HEK293 (cell line): ENCODE measurements at regions not wholly inside any gene's neighbourhood (a gene's known extent, or its start where the extent isn't known, plus 50 kb on each side); places are given as distances from the start of the nearest gene placed in this dataset.

Source experiments
- ZFP37 ChIP-seq: fragments of 450-650 bp; formaldehyde crosslinking; IDR thresholded peaks from 2 replicates; pipeline ENCODE4 v1.5.1; 2016; ENCODE audit warnings: missing biosample characterization, missing genetic modification characterization
- ZNF274 ChIP-seq, 2 experiments: fragments of 200-500 bp in 1 of 2; fragments of 450-650 bp in 1 of 2; sonication (Bioruptor generic) in 1 of 2; formaldehyde crosslinking in 1 of 2; IDR thresholded peaks; 2 replicates each; pipeline versions ENCODE4 v1.5.1 to v1.6.1; 2014 to 2016; ENCODE audit warnings: borderline replicate concordance in 1 of 2, inconsistent platforms in 1 of 2, low read length in 1 of 2, missing biosample characterization in 1 of 2, missing genetic modification characterization in 1 of 2

- TF ChIP-seq ZFP37 (tag by site-specific recombination) = no peak
- no peak for TF ChIP-seq ZNF274 (IDR thresholded peaks at IDR 0.05; ENCODE audit: low read length)
- TF ChIP-seq ZNF274 (tag by site-specific recombination; IDR thresholded peaks at IDR 0.05; ENCODE audit: borderline replicate concordance) = no peak
Measured at GRCh38 chr4:25506032-25506571, 129.0 kb downstream of the ANAPC4 start.
